Parathyroid adenoma (tissue), 2 donors: ENCODE measurements at regions not wholly inside any gene's neighbourhood (a gene's known extent, or its start where the extent isn't known, plus 50 kb on each side); places are given as distances from the start of the nearest gene placed in this dataset.

Source experiments
- H2AFZ ChIP-seq: fragments of 300-600 bp; sonication (generic); one replicate; pipeline ENCODE4 v1.7.0; 2017; ENCODE audit warnings: antibody characterized with exemption, mild to moderate bottlenecking
- H3K27ac ChIP-seq: fragments of 300-600 bp; sonication (generic); one replicate; pipeline ENCODE4 v1.7.0; 2017
- H3K27me3 ChIP-seq: fragments of 300-600 bp; sonication (generic); one replicate; pipeline ENCODE4 v1.7.0; 2017; ENCODE audit warnings: low read length; ENCODE audit not compliant: control insufficient read depth, insufficient read depth
- H3K36me3 ChIP-seq: fragments of 300-600 bp; sonication (generic); one replicate; pipeline ENCODE4 v1.7.0; 2017; ENCODE audit warnings: low read length; ENCODE audit not compliant: control insufficient read depth, insufficient read depth
- H3K4me1 ChIP-seq: fragments of 300-600 bp; sonication (generic); one replicate; pipeline ENCODE4 v1.7.0; 2017; ENCODE audit warnings: control low read depth
- H3K4me2 ChIP-seq: fragments of 300-600 bp; sonication (generic); one replicate; pipeline ENCODE4 v1.7.0; 2017; ENCODE audit warnings: low read length
- H3K4me3 ChIP-seq: fragments of 300-600 bp; sonication (generic); one replicate; pipeline ENCODE4 v1.7.0; 2017; ENCODE audit warnings: low read depth, low read length
- H3K79me2 ChIP-seq: fragments of 300-600 bp; sonication (generic); one replicate; pipeline ENCODE4 v1.7.0; 2017; ENCODE audit warnings: control low read depth
- H3K9ac ChIP-seq: fragments of 300-600 bp; sonication (generic); one replicate; pipeline ENCODE4 v1.7.0; 2017; ENCODE audit warnings: mild to moderate bottlenecking
- H3K9me3 ChIP-seq: fragments of 300-600 bp; sonication (generic); one replicate; pipeline ENCODE4 v1.7.0; 2017; ENCODE audit warnings: low read length; ENCODE audit not compliant: control insufficient read depth
- TF ChIP-seq, protein P1 (sequence below): fragments of 300-600 bp; sonication (generic); IDR thresholded peaks from one replicate; pipeline ENCODE4 v1.7.0; 2017; ENCODE audit warnings: antibody characterized with exemption, mild to moderate bottlenecking
- donor health status: primary hyperparathyroidism.

DNA sequence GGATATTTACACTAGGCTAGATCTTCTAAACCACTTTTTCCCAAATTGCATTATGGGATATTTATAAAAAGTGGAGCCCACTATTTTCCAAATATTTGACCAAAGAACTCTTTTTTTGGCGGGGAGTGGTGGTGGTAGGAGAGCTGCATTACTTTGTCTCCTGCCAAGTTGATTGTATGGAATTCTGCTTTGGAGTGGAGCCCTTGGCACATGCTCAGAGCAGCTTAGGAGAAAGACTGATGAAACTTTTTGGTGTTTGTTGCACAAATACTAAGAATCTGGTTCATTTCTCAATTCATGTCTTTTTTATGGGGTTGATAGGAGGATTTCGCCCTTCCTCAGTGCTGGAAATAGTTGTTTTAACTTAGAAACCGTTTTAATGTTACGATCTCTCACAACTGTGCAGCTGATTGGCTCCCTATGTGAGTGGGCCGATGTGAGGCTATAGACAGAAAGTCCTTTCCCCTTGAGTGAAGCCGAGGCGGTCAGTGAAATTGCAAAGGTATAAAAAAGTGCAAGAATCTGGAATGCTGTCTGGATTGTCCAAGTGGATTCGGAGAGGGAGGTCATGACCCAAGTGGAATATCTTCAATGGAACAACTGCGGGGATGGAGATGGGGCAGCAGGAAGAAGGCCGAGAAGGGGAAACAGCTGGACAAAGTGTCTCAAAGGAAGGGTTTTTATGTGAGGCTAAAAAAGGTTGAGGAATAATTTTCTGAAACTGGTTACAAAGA lies 415.9 kb downstream of the FGF9 start:
- H3K27me3 ChIP-seq: no peaks in the 10 kb centered on the region
- H3K9ac ChIP-seq: no peak overlapping the region
- no peak overlapping the region for H3K4me2 ChIP-seq
- no peaks in the 10 kb centered on the region for H3K36me3 ChIP-seq
- H3K9me3 ChIP-seq: no peaks in the 10 kb centered on the region
- TF ChIP-seq, protein P1, sequence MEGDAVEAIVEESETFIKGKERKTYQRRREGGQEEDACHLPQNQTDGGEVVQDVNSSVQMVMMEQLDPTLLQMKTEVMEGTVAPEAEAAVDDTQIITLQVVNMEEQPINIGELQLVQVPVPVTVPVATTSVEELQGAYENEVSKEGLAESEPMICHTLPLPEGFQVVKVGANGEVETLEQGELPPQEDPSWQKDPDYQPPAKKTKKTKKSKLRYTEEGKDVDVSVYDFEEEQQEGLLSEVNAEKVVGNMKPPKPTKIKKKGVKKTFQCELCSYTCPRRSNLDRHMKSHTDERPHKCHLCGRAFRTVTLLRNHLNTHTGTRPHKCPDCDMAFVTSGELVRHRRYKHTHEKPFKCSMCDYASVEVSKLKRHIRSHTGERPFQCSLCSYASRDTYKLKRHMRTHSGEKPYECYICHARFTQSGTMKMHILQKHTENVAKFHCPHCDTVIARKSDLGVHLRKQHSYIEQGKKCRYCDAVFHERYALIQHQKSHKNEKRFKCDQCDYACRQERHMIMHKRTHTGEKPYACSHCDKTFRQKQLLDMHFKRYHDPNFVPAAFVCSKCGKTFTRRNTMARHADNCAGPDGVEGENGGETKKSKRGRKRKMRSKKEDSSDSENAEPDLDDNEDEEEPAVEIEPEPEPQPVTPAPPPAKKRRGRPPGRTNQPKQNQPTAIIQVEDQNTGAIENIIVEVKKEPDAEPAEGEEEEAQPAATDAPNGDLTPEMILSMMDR: no peak
- no peak overlapping the region for H2AFZ ChIP-seq
- no peak overlapping the region for H3K27ac ChIP-seq
- H3K79me2 ChIP-seq: no peaks in the 10 kb centered on the region
- no peak overlapping the region for H3K4me3 ChIP-seq
- no peaks in the 10 kb centered on the region for H3K4me1 ChIP-seq

DNA sequence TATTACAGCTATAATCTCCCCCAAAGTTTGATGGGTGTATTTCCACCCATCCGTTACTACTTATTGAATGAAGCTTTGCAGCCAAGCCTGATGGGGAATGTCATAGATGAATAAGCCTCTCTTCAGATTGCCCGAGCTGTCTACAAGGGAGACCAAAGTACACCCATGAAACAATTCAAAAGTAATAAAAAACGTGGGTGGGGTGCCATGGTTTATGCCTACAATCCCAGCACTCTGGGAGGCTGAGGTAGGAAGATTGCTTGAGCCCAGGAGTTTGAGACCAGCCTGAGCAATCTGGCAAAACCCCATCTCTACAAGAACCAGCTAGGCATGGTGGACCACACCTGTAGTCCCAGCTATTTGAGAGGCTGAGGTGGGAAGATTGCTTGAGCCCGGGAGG lies 419.2 kb downstream of the FGF9 start:
- Histone ChIP-seq H3K4me3 (no peak overlapping the region), H2AFZ (no peak overlapping the region), H3K9ac (no peak overlapping the region), H3K27me3 (no peaks in the 10 kb centered on the region), H3K9me3 (no peaks in the 10 kb centered on the region), H3K4me1 (no peaks in the 10 kb centered on the region), H3K79me2 (no peaks in the 10 kb centered on the region), H3K36me3 (no peaks in the 10 kb centered on the region), H3K4me2 (no peak overlapping the region), H3K27ac (no peak overlapping the region)
- TF ChIP-seq, protein P1: no peak

DNA sequence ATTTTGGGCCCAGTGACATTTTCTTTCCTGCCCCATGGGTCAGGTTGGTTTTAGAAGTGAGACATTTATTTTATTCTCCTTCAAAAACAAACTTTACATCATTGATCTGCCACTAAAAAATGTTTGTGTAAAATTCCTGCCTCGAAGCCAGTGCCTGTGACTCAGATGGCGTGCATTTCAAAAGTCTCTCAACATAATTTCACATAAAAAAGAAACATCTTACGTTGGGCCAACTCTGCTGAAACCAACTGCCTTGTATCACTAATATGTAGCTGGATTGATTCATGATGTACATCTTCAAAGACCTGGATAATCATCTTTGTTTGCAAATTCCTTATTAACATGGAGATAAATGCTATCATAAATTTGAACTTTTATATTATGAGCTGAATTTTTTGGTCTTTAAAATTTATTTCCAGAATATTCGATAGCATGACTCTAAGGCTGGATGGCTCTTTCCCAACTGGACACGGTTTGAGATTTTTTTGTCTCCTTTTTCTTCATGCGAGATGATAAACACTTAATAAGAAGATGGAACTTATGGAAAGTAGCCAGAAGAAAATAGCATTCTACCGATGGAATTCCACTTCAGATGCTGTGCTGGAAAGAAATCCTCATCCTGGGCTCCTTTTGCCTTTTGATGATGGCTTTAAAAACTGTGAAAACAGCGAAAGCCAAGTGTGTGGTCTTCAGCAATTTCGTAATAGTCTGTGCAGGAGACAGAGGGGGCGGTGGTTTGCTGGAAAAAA lies 420.5 kb downstream of the FGF9 start:
- Histone ChIP-seq H3K4me3 (no peak overlapping the region), H3K9me3 (no peaks in the 10 kb centered on the region), H3K4me1 (no peaks in the 10 kb centered on the region), H3K36me3 (no peaks in the 10 kb centered on the region), H3K27ac (no peak overlapping the region), H2AFZ (no peak overlapping the region), H3K4me2 (no peak overlapping the region), H3K79me2 (no peaks in the 10 kb centered on the region), H3K27me3 (no peaks in the 10 kb centered on the region), H3K9ac (no peak overlapping the region)
- TF ChIP-seq, protein P1: no peak

DNA sequence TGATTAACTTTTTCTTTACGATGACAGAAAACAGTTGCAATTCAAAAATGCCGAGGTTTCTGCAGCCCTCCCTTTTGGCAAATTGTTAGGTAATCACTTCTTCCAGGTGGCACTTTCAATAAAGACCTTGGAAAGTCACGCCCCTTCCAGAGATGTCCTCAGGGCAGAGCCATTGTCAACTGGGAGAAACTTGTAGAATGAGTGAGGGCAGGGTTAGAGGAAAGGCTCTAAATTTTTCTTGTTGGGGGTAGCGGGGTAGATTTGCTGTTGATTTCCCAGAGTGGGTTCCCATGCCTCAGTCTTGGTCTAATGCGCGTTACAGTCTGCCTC lies 421.1 kb downstream of the FGF9 start:
- Histone ChIP-seq H3K79me2 (no peaks in the 10 kb centered on the region), H3K27ac (no peak overlapping the region), H3K4me1 (no peaks in the 10 kb centered on the region), H3K36me3 (no peaks in the 10 kb centered on the region), H3K9me3 (no peaks in the 10 kb centered on the region), H3K4me2 (no peak overlapping the region), H3K4me3 (no peak overlapping the region), H2AFZ (no peak overlapping the region), H3K9ac (no peak overlapping the region), H3K27me3 (no peaks in the 10 kb centered on the region)
- TF ChIP-seq, protein P1: no peak
